K562 (cell line): ENCODE measurements at regions not wholly inside any gene's neighbourhood (a gene's known extent, or its start where the extent isn't known, plus 50 kb on each side); places are given as distances from the start of the nearest gene placed in this dataset.

Source experiments
- CTBP1 ChIP-seq: fragments of 450-650 bp; IDR thresholded peaks from 2 replicates; pipeline ENCODE4 v1.6.1; 2016; ENCODE audit warnings: borderline replicate concordance
- FOXK2 ChIP-seq, 2 experiments: fragments of 450-650 bp; IDR thresholded peaks in 1 of 2; conservative IDR thresholded peaks in 1 of 2; 2 replicates each; pipeline ENCODE4 v1.6.1; 2016; ENCODE audit warnings: low read depth in 2 of 2, mild to moderate bottlenecking in 1 of 2
- JUN ChIP-seq, 2 experiments: sonication (generic) in 1 of 2; formaldehyde crosslinking in 1 of 2; IDR thresholded peaks; 2 replicates each; pipeline versions ENCODE4 v1.6.1 to v1.8.0; 2012 to 2022; ENCODE audit warnings: borderline replicate concordance in 2 of 2, mild to moderate bottlenecking in 2 of 2, improper control_type of control experiment in 1 of 2, low read depth in 1 of 2, low read length in 1 of 2, missing genetic modification reagents in 1 of 2
- TF ChIP-seq, protein P1 (sequence below): fragments of 200-600 bp; sonication (generic); IDR thresholded peaks from one replicate; pipeline ENCODE4 v1.6.1; 2012; ENCODE audit warnings: mild to moderate bottlenecking, low read depth, low read length, inconsistent platforms

- TF ChIP-seq, protein P1, sequence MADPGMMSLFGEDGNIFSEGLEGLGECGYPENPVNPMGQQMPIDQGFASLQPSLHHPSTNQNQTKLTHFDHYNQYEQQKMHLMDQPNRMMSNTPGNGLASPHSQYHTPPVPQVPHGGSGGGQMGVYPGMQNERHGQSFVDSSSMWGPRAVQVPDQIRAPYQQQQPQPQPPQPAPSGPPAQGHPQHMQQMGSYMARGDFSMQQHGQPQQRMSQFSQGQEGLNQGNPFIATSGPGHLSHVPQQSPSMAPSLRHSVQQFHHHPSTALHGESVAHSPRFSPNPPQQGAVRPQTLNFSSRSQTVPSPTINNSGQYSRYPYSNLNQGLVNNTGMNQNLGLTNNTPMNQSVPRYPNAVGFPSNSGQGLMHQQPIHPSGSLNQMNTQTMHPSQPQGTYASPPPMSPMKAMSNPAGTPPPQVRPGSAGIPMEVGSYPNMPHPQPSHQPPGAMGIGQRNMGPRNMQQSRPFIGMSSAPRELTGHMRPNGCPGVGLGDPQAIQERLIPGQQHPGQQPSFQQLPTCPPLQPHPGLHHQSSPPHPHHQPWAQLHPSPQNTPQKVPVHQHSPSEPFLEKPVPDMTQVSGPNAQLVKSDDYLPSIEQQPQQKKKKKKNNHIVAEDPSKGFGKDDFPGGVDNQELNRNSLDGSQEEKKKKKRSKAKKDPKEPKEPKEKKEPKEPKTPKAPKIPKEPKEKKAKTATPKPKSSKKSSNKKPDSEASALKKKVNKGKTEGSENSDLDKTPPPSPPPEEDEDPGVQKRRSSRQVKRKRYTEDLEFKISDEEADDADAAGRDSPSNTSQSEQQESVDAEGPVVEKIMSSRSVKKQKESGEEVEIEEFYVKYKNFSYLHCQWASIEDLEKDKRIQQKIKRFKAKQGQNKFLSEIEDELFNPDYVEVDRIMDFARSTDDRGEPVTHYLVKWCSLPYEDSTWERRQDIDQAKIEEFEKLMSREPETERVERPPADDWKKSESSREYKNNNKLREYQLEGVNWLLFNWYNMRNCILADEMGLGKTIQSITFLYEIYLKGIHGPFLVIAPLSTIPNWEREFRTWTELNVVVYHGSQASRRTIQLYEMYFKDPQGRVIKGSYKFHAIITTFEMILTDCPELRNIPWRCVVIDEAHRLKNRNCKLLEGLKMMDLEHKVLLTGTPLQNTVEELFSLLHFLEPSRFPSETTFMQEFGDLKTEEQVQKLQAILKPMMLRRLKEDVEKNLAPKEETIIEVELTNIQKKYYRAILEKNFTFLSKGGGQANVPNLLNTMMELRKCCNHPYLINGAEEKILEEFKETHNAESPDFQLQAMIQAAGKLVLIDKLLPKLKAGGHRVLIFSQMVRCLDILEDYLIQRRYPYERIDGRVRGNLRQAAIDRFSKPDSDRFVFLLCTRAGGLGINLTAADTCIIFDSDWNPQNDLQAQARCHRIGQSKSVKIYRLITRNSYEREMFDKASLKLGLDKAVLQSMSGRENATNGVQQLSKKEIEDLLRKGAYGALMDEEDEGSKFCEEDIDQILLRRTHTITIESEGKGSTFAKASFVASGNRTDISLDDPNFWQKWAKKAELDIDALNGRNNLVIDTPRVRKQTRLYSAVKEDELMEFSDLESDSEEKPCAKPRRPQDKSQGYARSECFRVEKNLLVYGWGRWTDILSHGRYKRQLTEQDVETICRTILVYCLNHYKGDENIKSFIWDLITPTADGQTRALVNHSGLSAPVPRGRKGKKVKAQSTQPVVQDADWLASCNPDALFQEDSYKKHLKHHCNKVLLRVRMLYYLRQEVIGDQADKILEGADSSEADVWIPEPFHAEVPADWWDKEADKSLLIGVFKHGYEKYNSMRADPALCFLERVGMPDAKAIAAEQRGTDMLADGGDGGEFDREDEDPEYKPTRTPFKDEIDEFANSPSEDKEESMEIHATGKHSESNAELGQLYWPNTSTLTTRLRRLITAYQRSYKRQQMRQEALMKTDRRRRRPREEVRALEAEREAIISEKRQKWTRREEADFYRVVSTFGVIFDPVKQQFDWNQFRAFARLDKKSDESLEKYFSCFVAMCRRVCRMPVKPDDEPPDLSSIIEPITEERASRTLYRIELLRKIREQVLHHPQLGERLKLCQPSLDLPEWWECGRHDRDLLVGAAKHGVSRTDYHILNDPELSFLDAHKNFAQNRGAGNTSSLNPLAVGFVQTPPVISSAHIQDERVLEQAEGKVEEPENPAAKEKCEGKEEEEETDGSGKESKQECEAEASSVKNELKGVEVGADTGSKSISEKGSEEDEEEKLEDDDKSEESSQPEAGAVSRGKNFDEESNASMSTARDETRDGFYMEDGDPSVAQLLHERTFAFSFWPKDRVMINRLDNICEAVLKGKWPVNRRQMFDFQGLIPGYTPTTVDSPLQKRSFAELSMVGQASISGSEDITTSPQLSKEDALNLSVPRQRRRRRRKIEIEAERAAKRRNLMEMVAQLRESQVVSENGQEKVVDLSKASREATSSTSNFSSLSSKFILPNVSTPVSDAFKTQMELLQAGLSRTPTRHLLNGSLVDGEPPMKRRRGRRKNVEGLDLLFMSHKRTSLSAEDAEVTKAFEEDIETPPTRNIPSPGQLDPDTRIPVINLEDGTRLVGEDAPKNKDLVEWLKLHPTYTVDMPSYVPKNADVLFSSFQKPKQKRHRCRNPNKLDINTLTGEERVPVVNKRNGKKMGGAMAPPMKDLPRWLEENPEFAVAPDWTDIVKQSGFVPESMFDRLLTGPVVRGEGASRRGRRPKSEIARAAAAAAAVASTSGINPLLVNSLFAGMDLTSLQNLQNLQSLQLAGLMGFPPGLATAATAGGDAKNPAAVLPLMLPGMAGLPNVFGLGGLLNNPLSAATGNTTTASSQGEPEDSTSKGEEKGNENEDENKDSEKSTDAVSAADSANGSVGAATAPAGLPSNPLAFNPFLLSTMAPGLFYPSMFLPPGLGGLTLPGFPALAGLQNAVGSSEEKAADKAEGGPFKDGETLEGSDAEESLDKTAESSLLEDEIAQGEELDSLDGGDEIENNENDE, result no peak
- TF ChIP-seq FOXK2 (conservative IDR thresholded peaks at IDR 0.05 in 1 of 2, IDR thresholded peaks at IDR 0.05 in 1 of 2; ENCODE audit: low read depth in 2 of 2) (no peak), JUN (IDR thresholded peaks at IDR 0.05; ENCODE audit: borderline replicate concordance, low read depth, low read length) (no peak), JUN (CRISPR knock-in tag; IDR thresholded peaks at IDR 0.05; ENCODE audit: borderline replicate concordance) (no peak), CTBP1 (no peak)
Measured at GRCh38 chr6:85764844-85765243, 122.2 kb upstream of the SYNCRIP start (continued).
